HCT116 (cell line): ENCODE measurements at regions not wholly inside any gene's neighbourhood (a gene's known extent, or its start where the extent isn't known, plus 50 kb on each side); places are given as distances from the start of the nearest gene placed in this dataset.
"Not testable (repeated sequence)": the region's sequence is repeated elsewhere in the genome, so short reads cannot be mapped to it uniquely, and the experiment has no call there.

ENCODE experiments used
- CBX3 ChIP-seq: IDR thresholded peaks from 2 replicates; pipeline ENCODE4 v1.6.1; 2012; ENCODE audit warnings: low read depth
- TF ChIP-seq, protein P1 (sequence below): IDR thresholded peaks from 2 replicates; pipeline ENCODE4 v1.6.1; 2012
- TF ChIP-seq, protein P2 (sequence below): IDR thresholded peaks from 2 replicates; pipeline ENCODE4 v1.6.1; 2011; ENCODE audit warnings: mild to moderate bottlenecking, low read length, moderate library complexity; ENCODE audit not compliant: insufficient replicate concordance; ENCODE audit errors: extremely low read depth

DNA sequence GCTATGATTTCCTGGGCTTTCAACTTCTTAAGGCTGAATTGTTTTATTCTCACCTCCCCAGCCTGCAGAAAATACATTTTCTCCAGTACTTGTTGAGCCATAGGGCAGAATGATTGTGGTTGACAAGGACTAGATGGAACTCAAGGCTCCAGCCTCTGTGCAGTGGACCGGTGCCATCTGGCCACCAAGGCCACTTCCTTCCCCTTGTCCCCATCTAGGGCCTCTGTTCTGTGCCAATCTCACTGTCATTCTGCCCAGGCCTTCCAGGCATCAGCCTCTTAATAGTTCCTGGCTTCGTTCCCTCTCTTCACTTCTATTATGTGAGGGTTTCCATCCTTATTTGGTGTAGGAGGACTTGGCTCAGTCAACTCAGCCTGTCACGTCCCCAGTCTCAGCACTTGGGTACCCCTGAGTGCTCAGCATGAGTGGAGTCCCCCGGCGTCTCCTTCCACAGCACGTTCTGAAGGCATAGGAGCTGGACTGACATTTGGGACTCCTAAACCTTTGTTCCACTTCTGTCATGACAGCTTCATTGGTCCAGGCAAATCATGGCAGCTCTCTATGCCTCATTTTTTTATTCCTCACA, 4221.0 kb upstream of the OR11H1 start:
- TF ChIP-seq CBX3, result not testable (repeated sequence)
- TF ChIP-seq, protein P1, sequence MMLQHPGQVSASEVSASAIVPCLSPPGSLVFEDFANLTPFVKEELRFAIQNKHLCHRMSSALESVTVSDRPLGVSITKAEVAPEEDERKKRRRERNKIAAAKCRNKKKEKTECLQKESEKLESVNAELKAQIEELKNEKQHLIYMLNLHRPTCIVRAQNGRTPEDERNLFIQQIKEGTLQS, result not testable (repeated sequence)
- TF ChIP-seq, protein P2, sequence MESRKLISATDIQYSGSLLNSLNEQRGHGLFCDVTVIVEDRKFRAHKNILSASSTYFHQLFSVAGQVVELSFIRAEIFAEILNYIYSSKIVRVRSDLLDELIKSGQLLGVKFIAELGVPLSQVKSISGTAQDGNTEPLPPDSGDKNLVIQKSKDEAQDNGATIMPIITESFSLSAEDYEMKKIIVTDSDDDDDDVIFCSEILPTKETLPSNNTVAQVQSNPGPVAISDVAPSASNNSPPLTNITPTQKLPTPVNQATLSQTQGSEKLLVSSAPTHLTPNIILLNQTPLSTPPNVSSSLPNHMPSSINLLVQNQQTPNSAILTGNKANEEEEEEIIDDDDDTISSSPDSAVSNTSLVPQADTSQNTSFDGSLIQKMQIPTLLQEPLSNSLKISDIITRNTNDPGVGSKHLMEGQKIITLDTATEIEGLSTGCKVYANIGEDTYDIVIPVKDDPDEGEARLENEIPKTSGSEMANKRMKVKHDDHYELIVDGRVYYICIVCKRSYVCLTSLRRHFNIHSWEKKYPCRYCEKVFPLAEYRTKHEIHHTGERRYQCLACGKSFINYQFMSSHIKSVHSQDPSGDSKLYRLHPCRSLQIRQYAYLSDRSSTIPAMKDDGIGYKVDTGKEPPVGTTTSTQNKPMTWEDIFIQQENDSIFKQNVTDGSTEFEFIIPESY, result not testable (repeated sequence)
